Retina (tissue), 1 donor: ENCODE measurements at regions not wholly inside any gene's neighbourhood (a gene's known extent, or its start where the extent isn't known, plus 50 kb on each side); places are given as distances from the start of the nearest gene placed in this dataset.

Experiments used
- DNase-seq: peaks from one replicate; pipeline ENCODE4 v3.0.0-alpha.2; 2016

GRCh38 chr21:38743772-38744529 is 61.8 kb upstream of the ETS2 start:
- DNase-seq, result no peak

DNA sequence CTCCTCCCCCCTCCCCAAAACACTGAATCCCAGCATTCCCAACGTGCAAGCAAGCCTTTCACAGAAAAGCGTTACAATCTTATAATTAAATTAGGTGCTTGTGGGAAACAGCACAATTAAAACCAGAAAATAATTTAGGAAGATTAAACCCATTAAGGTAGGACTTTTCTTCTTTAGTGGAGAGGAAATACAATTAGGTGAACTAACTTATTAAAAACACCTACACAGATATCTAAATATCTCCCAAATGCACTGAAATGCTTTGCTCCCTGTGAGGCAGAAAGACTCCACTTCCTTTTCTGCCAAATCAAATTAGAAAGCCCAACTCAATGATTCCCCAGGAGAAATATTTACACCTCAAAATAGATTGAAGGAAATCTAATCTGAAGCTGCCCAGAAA is 60.9 kb upstream of the ETS2 start:
- no peak for DNase-seq

GRCh38 chr21:38747810-38748209 is 57.9 kb upstream of the ETS2 start:
- DNase-seq, result no peak

DNA sequence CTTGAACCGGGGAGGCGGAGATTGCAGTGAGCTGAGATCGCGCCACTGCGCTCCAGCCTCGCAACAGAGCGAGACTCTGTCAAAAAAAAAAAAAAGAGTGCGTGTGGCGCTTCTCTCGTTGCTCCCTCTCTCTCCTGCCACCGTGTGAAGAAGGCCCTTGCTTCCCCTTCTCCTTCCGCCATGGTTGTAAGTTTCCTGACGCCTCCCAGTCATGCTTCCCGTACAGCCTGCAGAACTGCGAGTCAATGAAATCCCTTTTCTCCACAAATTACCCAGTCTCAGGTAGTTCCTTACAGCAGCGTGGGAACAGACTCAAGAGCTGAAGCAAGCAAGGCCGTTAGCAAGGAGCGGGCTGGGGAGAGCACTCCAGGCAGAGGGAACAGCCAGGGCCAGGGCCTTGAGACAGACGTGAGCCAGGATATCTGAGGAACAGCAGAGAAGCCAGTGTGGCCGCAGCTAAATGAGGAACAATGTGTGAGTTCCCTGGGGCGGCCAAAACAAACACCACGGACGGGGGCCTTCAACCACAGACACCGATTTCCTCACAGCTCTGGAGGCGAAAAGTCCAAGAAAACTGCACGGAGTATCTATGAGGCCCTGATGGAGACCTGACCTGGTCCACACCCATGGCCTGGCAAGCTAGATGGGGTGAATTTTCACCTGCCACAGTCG is 54.2 kb upstream of the ETS2 start:
- no peak for DNase-seq

DNA sequence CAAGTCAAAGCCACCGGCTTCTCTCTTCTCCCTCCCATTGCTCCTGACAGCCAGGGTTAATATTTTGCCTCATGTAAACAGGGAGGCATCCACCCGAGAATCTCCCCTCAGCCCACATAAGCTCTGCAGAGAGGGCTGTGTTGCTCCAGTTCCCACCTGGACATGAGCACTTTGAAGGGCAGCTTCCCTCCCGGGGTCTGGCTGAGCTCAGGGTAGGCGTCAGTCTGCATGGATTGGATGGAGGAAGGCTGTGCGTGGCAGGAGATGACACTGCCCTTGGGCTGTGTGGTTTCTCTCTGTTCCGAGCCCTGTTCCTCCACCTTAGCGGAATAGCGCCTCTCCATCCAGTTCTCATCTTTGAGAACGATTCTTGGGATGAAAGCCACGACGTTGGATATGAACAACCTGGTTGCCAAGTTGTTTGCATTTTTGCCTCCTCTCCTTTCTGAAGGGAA is 53.7 kb upstream of the ETS2 start:
- no peak for DNase-seq

DNA sequence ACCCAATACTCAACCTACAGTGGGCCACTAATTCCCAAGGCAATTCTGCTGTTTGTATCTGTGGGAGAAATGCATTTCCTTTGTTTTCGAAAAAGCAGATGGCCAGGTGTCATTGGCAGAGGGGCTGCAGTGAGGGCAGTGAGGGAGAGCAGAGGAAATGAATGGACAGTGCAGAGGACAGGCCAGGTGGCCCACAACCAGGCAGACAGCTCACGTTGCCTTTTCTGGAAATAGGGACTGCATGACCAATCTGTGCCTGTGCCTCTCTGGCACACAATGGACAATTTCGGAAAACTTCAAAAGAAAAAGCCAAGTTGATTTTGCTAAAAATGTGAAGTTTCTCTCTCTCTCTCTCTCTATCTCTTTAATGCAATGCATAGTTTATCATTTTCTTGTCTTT is 52.6 kb upstream of the ETS2 start:
- no peak for DNase-seq

DNA sequence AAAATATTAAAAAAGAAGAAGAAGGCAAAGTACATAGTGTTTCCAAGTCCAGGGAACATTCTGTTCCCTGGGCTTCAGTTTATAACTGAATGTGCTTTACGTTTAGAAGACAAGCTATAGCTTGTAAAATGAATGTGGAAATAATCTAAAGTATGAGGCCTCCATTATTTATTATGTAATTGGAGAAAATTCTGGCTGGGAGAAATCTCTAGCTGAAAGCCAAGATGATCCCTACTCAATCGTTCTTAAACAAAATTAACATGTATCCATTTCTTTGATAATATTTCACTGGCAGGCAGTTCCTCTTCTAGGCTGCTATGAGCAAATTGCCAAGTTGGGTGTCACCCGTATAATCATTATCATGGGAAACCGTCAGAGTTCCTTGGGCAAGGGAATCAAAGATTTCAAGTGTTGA is 52.2 kb upstream of the ETS2 start:
- no peak for DNase-seq
